ENCODE measurements at regions not wholly inside any gene's neighbourhood (a gene's known extent, or its start where the extent isn't known, plus 50 kb on each side); places are given as distances from the start of the nearest gene placed in this dataset.

- intact Hi-C loops (cut with micrococcal nuclease) (no loop called here), dilution Hi-C loops (cut with MboI; ENCODE audit: extremely low pct_ligation_motif_present, low sequenced_read_pairs) (no loop called here)
- FAIRE-seq (no peak), DNase-seq (ENCODE audit: low read depth, low spot score) (no peak)
- Histone ChIP-seq H3K9me3 (replicated peaks; ENCODE audit: control insufficient read depth, insufficient read depth, low read length) (no peaks in the 10 kb centered on the region), H3K4me2 (ENCODE audit: insufficient read depth, low read length) (no peak overlapping the region), H3K4me1 (ENCODE audit: control insufficient read depth, extremely low read depth, insufficient read depth, low read length) (no peaks in the 10 kb centered on the region), H3K79me2 (ENCODE audit: control insufficient read depth, insufficient read depth, low read length) (no peaks in the 10 kb centered on the region), H3K27ac (ENCODE audit: insufficient read depth, low read depth, low read length) (no peak overlapping the region), H3K9me1 (replicated peaks; ENCODE audit: control insufficient read depth, extremely low read depth, insufficient read depth, low read length) (no peaks in the 10 kb centered on the region), H3K9ac (replicated peaks; ENCODE audit: extremely low read depth, insufficient read depth, low read length) (no peak overlapping the region), H3K36me3 (ENCODE audit: control insufficient read depth in 2 of 2, extremely low read depth in 1 of 2, insufficient read depth in 2 of 2, low read length in 2 of 2) (no peaks in the 10 kb centered on the region), H4K20me1 (replicated peaks; ENCODE audit: control insufficient read depth, extremely low read depth, insufficient read depth, low read length) (no peaks in the 10 kb centered on the region), H3K4me3 (replicated peaks in 1 of 3; ENCODE audit: insufficient read depth in 1 of 3, low read depth in 1 of 3, low read length in 3 of 3) (no peak overlapping the region), H3K27me3 (ENCODE audit: control insufficient read depth in 2 of 2, insufficient read depth in 2 of 2, low read length in 2 of 2) (no peaks in the 10 kb centered on the region), H2AFZ (ENCODE audit: low read depth, low read length) (no peak overlapping the region)
- BruUV-seq (replicated peaks) = no TSS peak
- CTCF ChIA-PET = no interaction called here
- POLR2A ChIA-PET = no interaction called here
- TF ChIP-seq MYC (IDR thresholded peaks at IDR 0.05; ENCODE audit: low read depth, low read length) (no peak), POLR2AphosphoS5 (IDR thresholded peaks at IDR 0.05; ENCODE audit: insufficient read depth, low read depth, low read length) (no peak), FOS (IDR thresholded peaks at IDR 0.05; ENCODE audit: borderline replicate concordance, insufficient read depth, low read length) (no peak), EZH2 (IDR thresholded peaks at IDR 0.05; ENCODE audit: borderline replicate concordance, low read depth, low read length, severe bottlenecking) (no peak), GATA2 (IDR thresholded peaks at IDR 0.05; ENCODE audit: insufficient read depth, insufficient read length, low read depth, low read length) (no peak), JUN (IDR thresholded peaks at IDR 0.05; ENCODE audit: borderline replicate concordance, insufficient read depth, insufficient read length, low read depth) (no peak), POLR2A (IDR thresholded peaks at IDR 0.05; ENCODE audit: low read depth, low read length) (no peak)
- TF ChIP-seq, protein P1, sequence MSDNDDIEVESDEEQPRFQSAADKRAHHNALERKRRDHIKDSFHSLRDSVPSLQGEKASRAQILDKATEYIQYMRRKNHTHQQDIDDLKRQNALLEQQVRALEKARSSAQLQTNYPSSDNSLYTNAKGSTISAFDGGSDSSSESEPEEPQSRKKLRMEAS (IDR thresholded peaks at IDR 0.05; ENCODE audit: insufficient read depth, insufficient read length) = no peak
Observed at GRCh38 chr1:4130096-4130495, 230.0 kb upstream of the C1orf174 start.

GRCh38 chr1:4131734-4132133 is 231.7 kb upstream of the C1orf174 start:
- Histone ChIP-seq H2AFZ (ENCODE audit: low read depth, low read length) (no peak overlapping the region), H4K20me1 (replicated peaks; ENCODE audit: control insufficient read depth, extremely low read depth, insufficient read depth, low read length) (no peaks in the 10 kb centered on the region), H3K4me3 (replicated peaks in 1 of 3; ENCODE audit: insufficient read depth in 1 of 3, low read depth in 1 of 3, low read length in 3 of 3) (no peak overlapping the region), H3K9me3 (replicated peaks; ENCODE audit: control insufficient read depth, insufficient read depth, low read length) (peaks cover 2% of the 10 kb centered on the region), H3K9ac (replicated peaks; ENCODE audit: extremely low read depth, insufficient read depth, low read length) (no peak overlapping the region), H3K79me2 (ENCODE audit: control insufficient read depth, insufficient read depth, low read length) (no peaks in the 10 kb centered on the region), H3K4me2 (ENCODE audit: insufficient read depth, low read length) (no peak overlapping the region), H3K4me1 (ENCODE audit: control insufficient read depth, extremely low read depth, insufficient read depth, low read length) (no peaks in the 10 kb centered on the region), H3K27me3 (ENCODE audit: control insufficient read depth in 2 of 2, insufficient read depth in 2 of 2, low read length in 2 of 2) (no peaks in the 10 kb centered on the region), H3K27ac (ENCODE audit: insufficient read depth, low read depth, low read length) (no peak overlapping the region), H3K9me1 (replicated peaks; ENCODE audit: control insufficient read depth, extremely low read depth, insufficient read depth, low read length) (no peaks in the 10 kb centered on the region), H3K36me3 (ENCODE audit: control insufficient read depth in 2 of 2, extremely low read depth in 1 of 2, insufficient read depth in 2 of 2, low read length in 2 of 2) (no peaks in the 10 kb centered on the region)
- TF ChIP-seq MYC (IDR thresholded peaks at IDR 0.05; ENCODE audit: low read depth, low read length) = no peak
- TF ChIP-seq JUN (IDR thresholded peaks at IDR 0.05; ENCODE audit: borderline replicate concordance, insufficient read depth, insufficient read length, low read depth) = no peak
- CTCF ChIA-PET = no interaction called here
- intact Hi-C loops (cut with micrococcal nuclease) (no loop called here), dilution Hi-C loops (cut with MboI; ENCODE audit: extremely low pct_ligation_motif_present, low sequenced_read_pairs) (no loop called here)
- DNase-seq (ENCODE audit: low read depth, low spot score) (no peak), FAIRE-seq (no peak)
- POLR2A ChIA-PET = no interaction called here
- no TSS peak for BruUV-seq (replicated peaks)
